ENCODE measurements at regions not wholly inside any gene's neighbourhood (a gene's known extent, or its start where the extent isn't known, plus 50 kb on each side); places are given as distances from the start of the nearest gene placed in this dataset.

DNA sequence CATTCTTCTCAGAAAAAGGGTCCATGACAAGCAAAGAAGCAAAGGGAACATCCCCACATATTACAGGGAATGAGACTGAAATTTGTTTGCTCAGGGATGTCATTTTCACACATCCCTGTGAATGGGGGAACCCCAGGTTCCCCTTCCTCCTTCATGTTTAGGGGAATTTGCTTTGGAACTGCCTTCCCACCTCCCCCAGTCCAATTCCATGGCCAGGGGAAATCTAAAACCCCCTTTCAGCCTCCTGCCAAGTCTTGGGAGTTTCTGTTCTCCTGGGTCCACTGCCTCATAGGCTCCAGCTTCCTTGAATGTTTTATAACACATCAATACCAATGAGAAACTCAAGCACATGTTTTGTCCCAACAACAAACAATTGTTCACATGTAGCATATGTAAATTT lies 297.5 kb upstream of the CTNNB1 start:
- TF ChIP-seq STAT5B (CRISPR knock-in tag; IDR thresholded peaks at IDR 0.05) (no peak), BCLAF1 (IDR thresholded peaks at IDR 0.05; ENCODE audit: borderline replicate concordance in 1 of 2, control insufficient read depth in 1 of 2, low read depth in 2 of 2, low read length in 1 of 2) (no peak), NEUROD1 (IDR thresholded peaks at IDR 0.05; ENCODE audit: borderline replicate concordance, low read depth, low read length, partially characterized antibody) (no peak), FOXJ3 (CRISPR knock-in tag; IDR thresholded peaks at IDR 0.05) (no peak), MTF1 (CRISPR knock-in tag; IDR thresholded peaks at IDR 0.05; ENCODE audit: borderline replicate concordance) (no peak), ZNF408 (CRISPR knock-in tag; IDR thresholded peaks at IDR 0.05; ENCODE audit: low read depth) (no peak), POLR2A (conservative IDR thresholded peaks at IDR 0.05) (no peak), SP1 (CRISPR knock-in tag; IDR thresholded peaks at IDR 0.05) (no peak), ZNF431 (CRISPR knock-in tag; IDR thresholded peaks at IDR 0.05) (no peak), ZZZ3 (IDR thresholded peaks at IDR 0.05) (no peak), PPARD (CRISPR knock-in tag; IDR thresholded peaks at IDR 0.05) (no peak)
- TF ChIP-seq, protein P1, sequence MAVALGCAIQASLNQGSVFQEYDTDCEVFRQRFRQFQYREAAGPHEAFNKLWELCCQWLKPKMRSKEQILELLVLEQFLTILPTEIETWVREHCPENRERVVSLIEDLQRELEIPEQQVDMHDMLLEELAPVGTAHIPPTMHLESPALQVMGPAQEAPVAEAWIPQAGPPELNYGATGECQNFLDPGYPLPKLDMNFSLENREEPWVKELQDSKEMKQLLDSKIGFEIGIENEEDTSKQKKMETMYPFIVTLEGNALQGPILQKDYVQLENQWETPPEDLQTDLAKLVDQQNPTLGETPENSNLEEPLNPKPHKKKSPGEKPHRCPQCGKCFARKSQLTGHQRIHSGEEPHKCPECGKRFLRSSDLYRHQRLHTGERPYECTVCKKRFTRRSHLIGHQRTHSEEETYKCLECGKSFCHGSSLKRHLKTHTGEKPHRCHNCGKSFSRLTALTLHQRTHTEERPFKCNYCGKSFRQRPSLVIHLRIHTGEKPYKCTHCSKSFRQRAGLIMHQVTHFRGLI (CRISPR knock-in tag; IDR thresholded peaks at IDR 0.05), result no peak
- TF ChIP-seq, protein P2, sequence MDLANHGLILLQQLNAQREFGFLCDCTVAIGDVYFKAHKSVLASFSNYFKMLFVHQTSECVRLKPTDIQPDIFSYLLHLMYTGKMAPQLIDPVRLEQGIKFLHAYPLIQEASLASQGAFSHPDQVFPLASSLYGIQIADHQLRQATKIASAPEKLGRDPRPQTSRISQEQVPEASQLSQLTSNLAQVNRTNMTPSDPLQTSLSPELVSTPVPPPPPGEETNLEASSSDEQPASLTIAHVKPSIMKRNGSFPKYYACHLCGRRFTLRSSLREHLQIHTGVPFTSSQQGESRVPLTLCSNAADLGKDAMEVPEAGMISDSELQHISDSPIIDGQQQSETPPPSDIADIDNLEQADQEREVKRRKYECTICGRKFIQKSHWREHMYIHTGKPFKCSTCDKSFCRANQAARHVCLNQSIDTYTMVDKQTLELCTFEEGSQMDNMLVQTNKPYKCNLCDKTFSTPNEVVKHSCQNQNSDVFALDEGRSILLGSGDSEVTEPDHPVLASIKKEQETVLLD (IDR thresholded peaks at IDR 0.05), result no peak
